ENCODE measurements at regions not wholly inside any gene's neighbourhood (a gene's known extent, or its start where the extent isn't known, plus 50 kb on each side); places are given as distances from the start of the nearest gene placed in this dataset.

DNA sequence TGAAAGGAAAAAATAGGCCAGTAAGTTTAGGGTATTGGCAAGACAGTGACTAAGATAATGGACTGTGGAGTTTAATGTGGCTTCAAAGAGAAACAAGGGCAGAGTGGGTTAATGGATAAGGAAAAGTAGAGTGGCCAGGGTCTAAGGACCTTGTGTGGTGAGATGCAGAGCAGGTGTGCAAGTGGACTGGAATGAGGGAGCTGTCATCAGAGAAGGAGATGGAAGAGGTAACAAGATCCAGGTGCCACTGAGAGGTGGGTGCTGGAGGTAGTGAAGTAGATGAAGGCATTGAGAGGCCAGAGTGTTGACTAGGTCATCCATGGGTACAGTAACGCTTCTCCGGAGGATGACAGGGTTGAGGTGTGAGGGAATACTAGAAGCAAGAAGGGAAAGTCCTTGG, 136.1 kb downstream of the QRSL1 start:
- Histone ChIP-seq H3K36me3 (ENCODE audit: insufficient read depth, low read length) (no peaks in the 10 kb centered on the region), H2AFZ (ENCODE audit: low read depth, low read length) (no peak overlapping the region), H3K9me3 (ENCODE audit: low read length) (no peaks in the 10 kb centered on the region), H3K4me1 (ENCODE audit: insufficient read depth, low read length) (no peaks in the 10 kb centered on the region), H3K4me3 (ENCODE audit: low read length) (no peak overlapping the region), H3K27me3 (ENCODE audit: insufficient read depth, low read length) (no peaks in the 10 kb centered on the region)

DNA sequence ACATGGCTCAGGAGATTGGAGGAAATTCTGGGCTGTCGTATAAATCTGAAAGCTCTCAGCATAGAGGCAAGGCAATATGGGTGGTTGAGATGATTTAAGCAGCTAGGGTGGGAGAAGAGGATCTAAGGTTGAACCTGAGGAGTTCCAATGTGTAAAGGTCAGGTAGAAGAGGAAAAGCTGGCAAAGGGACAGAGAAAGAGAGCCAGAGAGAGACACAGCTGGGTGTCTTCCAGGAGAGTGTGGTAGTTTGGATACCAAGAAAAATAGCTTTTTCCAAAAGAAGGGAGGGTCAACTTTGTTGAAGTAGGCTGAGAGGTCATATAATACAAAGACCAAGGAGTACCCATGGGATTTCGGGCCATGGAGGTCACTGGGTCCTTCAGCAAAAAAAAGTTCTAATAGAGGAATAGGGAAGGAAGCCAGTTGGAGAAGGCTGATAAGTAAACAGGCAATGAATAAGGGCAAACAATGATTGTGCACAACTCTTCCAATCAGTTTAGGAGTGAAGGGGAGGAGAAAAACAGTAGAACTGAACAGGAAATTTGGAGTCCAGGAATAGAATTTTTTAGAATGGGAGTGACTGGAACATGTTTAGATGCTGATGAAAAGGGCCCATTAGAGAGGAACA, 135.1 kb downstream of the QRSL1 start:
- Histone ChIP-seq H3K9me3 (ENCODE audit: low read length) (no peaks in the 10 kb centered on the region), H3K4me1 (ENCODE audit: insufficient read depth, low read length) (no peaks in the 10 kb centered on the region), H3K27me3 (ENCODE audit: insufficient read depth, low read length) (no peaks in the 10 kb centered on the region), H3K4me3 (ENCODE audit: low read length) (no peak overlapping the region), H3K36me3 (ENCODE audit: insufficient read depth, low read length) (no peaks in the 10 kb centered on the region), H2AFZ (ENCODE audit: low read depth, low read length) (no peak overlapping the region)

DNA sequence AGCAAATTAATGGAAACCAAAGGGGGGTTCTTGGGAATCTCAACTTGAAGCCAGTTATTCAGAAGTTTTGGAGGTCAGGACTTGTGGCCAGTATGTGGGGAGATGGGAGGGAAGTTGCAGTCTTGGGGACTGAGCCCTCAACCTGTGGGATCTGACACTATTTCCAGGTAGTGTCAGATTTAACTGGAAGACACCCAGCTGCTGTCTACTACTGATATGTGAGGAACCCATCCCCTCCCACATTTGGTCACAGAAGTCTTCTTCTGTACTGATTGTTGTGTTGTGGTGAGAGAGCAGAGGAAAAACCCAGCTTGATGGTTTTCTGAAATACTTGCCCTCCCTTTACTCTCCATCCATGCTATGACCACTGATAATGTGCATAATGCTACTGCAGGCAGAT, 134.0 kb downstream of the QRSL1 start:
- no peaks in the 10 kb centered on the region for H3K27me3 ChIP-seq (ENCODE audit: insufficient read depth, low read length)
- no peak overlapping the region for H3K4me3 ChIP-seq (ENCODE audit: low read length)
- H3K4me1 ChIP-seq (ENCODE audit: insufficient read depth, low read length), result no peaks in the 10 kb centered on the region
- no peaks in the 10 kb centered on the region for H3K9me3 ChIP-seq (ENCODE audit: low read length)
- H2AFZ ChIP-seq (ENCODE audit: low read depth, low read length), result no peak overlapping the region
- no peaks in the 10 kb centered on the region for H3K36me3 ChIP-seq (ENCODE audit: insufficient read depth, low read length)

DNA sequence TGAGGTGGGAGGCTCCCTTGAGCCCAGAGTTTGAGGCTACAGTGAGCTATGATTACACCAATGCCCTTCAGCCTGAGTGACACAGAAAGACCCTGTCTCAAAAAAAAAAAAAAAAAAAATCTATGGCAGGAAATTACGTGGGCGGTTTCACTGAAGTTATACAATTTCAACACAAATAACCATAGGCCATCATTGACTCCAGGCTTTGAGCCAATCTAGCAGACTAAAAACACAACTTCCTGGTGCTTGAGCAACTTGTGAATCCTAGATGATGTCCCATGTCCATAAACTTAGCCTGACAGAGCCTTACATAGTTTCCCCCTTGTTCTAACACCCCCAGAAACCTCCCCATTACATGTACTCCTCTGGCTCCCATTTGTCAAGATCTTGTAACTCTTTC, 131.8 kb downstream of the QRSL1 start:
- Histone ChIP-seq H3K27me3 (ENCODE audit: insufficient read depth, low read length) (no peaks in the 10 kb centered on the region), H3K36me3 (ENCODE audit: insufficient read depth, low read length) (no peaks in the 10 kb centered on the region)

DNA sequence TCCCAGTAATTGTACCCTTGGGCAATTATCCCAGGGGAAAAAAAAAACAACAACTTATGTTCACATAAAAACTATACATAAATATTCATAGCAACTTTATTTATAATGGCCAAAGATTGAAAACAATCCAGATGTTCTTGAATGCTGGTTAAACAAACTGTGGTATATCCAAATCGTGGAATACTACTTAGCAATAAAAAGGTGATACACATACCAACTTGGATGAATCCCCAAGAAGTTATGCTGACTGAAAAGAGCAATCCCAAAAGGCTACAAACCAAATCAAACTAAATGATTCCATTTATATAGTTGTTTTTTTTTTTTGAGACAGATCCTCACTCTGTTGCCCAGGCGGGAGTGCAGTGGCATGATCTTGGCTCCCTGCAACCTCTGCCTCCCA, 129.7 kb downstream of the QRSL1 start:
- Histone ChIP-seq H3K27me3 (ENCODE audit: insufficient read depth, low read length) (no peaks in the 10 kb centered on the region), H3K9me3 (ENCODE audit: low read length) (no peaks in the 10 kb centered on the region), H2AFZ (ENCODE audit: low read depth, low read length) (no peak overlapping the region), H3K36me3 (ENCODE audit: insufficient read depth, low read length) (no peaks in the 10 kb centered on the region), H3K4me3 (ENCODE audit: low read length) (no peak overlapping the region), H3K4me1 (ENCODE audit: insufficient read depth, low read length) (no peaks in the 10 kb centered on the region)

More for the DNA sequence above, 131.8 kb downstream of the QRSL1 start:
- Histone ChIP-seq H2AFZ (ENCODE audit: low read depth, low read length) (no peak overlapping the region), H3K4me1 (ENCODE audit: insufficient read depth, low read length) (no peaks in the 10 kb centered on the region), H3K9me3 (ENCODE audit: low read length) (no peaks in the 10 kb centered on the region), H3K4me3 (ENCODE audit: low read length) (no peak overlapping the region)

DNA sequence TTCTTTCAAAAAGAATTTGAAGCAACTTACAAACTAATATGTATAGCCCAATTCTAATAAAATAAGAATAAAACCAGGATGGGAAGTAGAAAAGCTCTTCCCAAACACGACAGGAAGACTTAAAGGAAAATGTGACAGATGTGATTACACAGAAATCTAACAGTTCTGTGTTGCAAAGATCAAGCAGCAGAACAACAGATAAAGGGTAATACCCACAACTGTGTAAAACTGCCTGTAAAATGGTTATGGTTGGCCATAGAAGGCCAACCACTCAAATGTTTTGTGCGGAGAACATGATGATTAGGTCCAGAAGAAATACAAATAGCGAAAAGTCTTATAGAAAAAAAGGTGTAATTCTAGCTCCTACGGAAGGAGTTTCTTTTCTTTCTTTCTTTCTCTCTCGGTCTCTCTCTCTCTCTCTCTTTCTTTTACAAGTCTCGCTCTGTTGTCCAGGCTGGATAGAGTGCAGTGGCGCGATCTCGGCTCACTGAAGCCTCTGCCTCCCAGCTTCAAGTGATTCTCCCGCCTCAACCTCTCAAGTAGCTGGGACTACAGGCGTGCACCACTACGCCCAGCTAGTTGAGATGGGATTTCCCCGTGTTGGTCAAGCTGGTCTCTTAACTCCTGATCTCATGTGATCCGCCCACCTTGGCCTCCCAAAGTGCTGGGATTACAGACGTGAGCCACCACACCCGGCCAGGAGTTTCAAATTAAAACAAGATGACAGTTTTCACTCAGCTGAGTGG, 128.5 kb downstream of the QRSL1 start:
- H3K36me3 ChIP-seq (ENCODE audit: insufficient read depth, low read length), result no peaks in the 10 kb centered on the region
- no peaks in the 10 kb centered on the region for H3K27me3 ChIP-seq (ENCODE audit: insufficient read depth, low read length)
- no peak overlapping the region for H2AFZ ChIP-seq (ENCODE audit: low read depth, low read length)
- no peaks in the 10 kb centered on the region for H3K4me1 ChIP-seq (ENCODE audit: insufficient read depth, low read length)
- H3K4me3 ChIP-seq (ENCODE audit: low read length), result no peak overlapping the region
- H3K9me3 ChIP-seq (ENCODE audit: low read length), result no peaks in the 10 kb centered on the region

DNA sequence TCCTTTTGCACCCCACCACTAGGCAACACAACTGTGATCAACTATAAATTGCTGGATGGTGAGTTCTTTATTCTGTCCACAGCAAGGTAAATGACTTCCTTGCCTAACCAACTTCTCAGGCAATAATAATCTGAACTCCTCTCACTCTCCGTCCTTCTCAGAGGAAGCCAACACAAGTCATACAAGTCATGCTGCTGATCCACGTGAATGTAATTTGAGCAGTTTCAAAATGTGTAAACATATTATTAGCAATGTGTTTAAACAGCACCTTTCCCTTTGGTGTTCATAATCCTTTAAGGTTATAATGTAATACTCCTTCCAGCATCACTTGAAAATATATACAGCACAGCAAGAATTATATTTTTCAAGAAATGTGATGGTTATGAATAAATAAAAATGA, 127.9 kb downstream of the QRSL1 start:
- H3K9me3 ChIP-seq (ENCODE audit: low read length), result no peaks in the 10 kb centered on the region
- H3K36me3 ChIP-seq (ENCODE audit: insufficient read depth, low read length), result no peaks in the 10 kb centered on the region
- H3K4me3 ChIP-seq (ENCODE audit: low read length), result no peak overlapping the region
- H3K27me3 ChIP-seq (ENCODE audit: insufficient read depth, low read length), result no peaks in the 10 kb centered on the region
- no peak overlapping the region for H2AFZ ChIP-seq (ENCODE audit: low read depth, low read length)
- H3K4me1 ChIP-seq (ENCODE audit: insufficient read depth, low read length), result no peaks in the 10 kb centered on the region

DNA sequence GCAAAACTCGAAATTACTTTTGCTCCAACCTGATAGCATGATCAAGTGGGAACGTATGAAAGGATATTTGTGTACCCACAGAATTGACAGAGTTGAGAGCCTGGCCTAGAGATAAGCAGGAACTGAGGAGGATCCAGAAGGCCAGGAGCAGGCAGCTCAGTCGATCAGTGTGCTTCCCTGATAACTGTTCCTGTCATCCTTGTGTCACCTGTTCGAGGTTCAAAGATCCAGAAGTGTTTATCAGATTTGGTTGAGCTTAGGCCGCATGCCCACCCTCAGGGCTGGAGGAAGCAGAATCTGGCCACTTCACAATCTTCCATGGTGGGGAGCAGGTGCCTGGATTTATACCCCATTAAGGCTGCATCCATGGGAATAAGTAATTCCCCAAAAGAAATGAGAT, 124.8 kb downstream of the QRSL1 start:
- Histone ChIP-seq H3K9me3 (ENCODE audit: low read length) (no peaks in the 10 kb centered on the region), H2AFZ (ENCODE audit: low read depth, low read length) (no peak overlapping the region), H3K4me3 (ENCODE audit: low read length) (no peak overlapping the region), H3K4me1 (ENCODE audit: insufficient read depth, low read length) (no peaks in the 10 kb centered on the region), H3K27me3 (ENCODE audit: insufficient read depth, low read length) (no peaks in the 10 kb centered on the region), H3K36me3 (ENCODE audit: insufficient read depth, low read length) (no peaks in the 10 kb centered on the region)

DNA sequence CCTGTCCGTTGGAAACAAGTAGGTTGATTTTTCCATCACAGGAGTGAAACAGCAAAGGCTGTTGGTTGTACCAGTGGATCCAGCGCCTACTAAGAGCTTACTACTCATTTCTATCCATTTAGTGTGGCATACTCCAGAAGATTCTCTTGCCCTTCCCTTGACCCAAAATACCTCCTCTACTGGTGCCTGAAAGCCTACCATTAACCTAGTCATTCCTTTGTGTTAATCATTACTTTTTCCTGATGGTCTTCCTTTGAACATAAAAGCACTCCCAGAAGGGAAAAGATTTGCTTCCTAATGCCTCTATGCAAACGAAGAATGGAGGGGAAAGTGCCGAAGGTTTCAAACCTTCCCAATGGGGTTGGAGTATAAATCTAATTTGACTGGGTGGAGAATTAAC, 123.3 kb downstream of the QRSL1 start:
- H3K4me3 ChIP-seq (ENCODE audit: low read length), result no peak overlapping the region
- no peak overlapping the region for H2AFZ ChIP-seq (ENCODE audit: low read depth, low read length)
- H3K27me3 ChIP-seq (ENCODE audit: insufficient read depth, low read length), result no peaks in the 10 kb centered on the region
- H3K4me1 ChIP-seq (ENCODE audit: insufficient read depth, low read length), result no peaks in the 10 kb centered on the region
- H3K36me3 ChIP-seq (ENCODE audit: insufficient read depth, low read length), result no peaks in the 10 kb centered on the region
- H3K9me3 ChIP-seq (ENCODE audit: low read length), result no peaks in the 10 kb centered on the region

DNA sequence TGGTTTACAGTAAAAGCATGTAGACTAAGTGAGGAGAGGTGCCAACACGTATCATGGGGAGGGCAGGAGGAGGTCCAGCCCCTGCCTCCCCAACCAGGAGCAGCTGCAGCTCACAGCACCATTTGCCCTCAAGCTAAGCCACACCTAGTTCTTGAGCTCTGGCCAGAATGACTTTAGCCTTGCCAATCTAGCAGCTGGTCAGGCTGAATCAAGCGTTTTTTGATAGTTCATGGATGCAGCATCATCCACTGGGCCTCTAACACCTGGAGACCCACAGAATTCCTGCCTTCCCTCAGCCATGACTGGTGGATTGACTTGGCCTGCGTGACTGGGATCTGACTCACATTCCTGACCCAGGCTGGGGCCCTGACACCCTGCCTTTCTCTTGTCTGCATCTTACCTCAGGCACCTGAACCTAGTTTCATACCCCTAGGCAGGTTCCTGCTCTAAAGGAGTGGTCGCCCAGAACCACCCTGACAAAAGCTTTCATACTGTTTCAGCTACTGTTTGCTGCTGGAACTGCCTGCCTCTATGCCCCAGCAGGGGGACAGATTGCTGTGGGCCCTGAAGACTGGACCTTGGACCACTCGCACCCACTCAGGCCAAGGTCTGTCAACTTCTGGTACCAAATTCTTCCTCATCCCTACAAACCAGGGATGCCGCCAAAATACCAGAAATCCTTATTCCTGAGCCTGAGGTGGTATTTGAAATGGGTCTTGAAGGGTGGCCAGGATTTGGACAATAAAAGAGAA, 122.3 kb downstream of the QRSL1 start:
- no peak overlapping the region for H2AFZ ChIP-seq (ENCODE audit: low read depth, low read length)
- H3K9me3 ChIP-seq (ENCODE audit: low read length), result no peaks in the 10 kb centered on the region
- H3K27me3 ChIP-seq (ENCODE audit: insufficient read depth, low read length), result no peaks in the 10 kb centered on the region
- no peak overlapping the region for H3K4me3 ChIP-seq (ENCODE audit: low read length)
- H3K36me3 ChIP-seq (ENCODE audit: insufficient read depth, low read length), result no peaks in the 10 kb centered on the region
- H3K4me1 ChIP-seq (ENCODE audit: insufficient read depth, low read length), result no peaks in the 10 kb centered on the region

DNA sequence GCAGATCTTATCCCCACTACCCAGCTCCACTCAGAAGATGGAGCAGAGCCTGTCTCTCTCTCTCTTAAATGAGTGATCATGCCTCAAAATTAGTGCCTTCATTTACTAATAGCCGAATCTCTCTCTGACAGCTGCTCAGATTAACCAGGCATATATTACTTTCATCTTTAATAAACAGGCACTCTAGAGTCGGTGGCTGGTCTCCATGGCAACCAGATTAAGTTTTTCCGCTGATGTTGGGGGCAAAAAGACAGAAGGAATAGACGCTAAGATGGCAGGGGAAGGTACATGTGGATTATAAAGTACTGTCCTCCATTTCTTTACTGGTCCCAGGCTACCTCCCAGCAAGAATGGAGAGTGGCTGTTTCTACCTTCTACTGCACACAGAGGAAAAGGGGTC, 121.6 kb downstream of the QRSL1 start:
- Histone ChIP-seq H3K4me3 (ENCODE audit: low read length) (no peak overlapping the region), H3K36me3 (ENCODE audit: insufficient read depth, low read length) (no peaks in the 10 kb centered on the region), H3K27me3 (ENCODE audit: insufficient read depth, low read length) (no peaks in the 10 kb centered on the region), H3K9me3 (ENCODE audit: low read length) (no peaks in the 10 kb centered on the region), H2AFZ (ENCODE audit: low read depth, low read length) (no peak overlapping the region), H3K4me1 (ENCODE audit: insufficient read depth, low read length) (no peaks in the 10 kb centered on the region)

DNA sequence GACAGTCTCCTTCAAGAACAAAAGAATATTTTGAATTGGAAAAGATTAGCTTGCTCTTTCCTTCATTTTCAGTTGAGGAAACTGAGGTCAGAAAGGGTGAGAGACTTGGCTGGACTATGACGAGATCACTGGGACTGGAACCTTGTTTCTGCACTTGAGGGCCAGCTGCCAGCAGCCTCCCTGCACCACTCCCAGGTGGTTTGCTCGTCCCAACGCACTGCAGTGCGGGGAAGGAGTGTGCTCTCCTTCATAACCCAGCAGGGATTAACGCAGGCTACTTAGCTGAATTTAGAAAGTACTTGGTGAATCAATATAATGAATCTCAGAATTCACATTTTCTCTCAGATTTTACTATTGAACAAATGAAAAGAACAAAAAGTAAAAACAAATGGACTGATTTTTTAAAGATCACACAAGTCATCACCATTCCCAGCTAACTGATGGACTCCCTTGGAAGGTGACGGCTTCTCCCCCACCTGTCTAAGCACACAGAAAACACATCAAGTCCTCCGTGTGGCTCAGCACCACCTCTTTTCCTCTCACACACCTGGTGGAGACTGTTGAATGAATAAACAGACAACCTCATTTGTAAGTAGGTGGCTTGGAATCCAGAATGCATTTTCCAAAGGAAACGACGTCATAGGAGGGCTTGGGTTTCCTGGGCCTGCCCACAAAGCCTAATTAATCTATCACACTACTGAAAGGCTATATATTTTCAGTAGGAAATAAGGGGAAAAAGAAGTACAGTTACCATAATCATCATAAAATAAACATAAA, 121.0 kb downstream of the QRSL1 start:
- no peak overlapping the region for H2AFZ ChIP-seq (ENCODE audit: low read depth, low read length)
- no peaks in the 10 kb centered on the region for H3K27me3 ChIP-seq (ENCODE audit: insufficient read depth, low read length)
- no peak overlapping the region for H3K4me3 ChIP-seq (ENCODE audit: low read length)
- H3K36me3 ChIP-seq (ENCODE audit: insufficient read depth, low read length), result no peaks in the 10 kb centered on the region
- no peaks in the 10 kb centered on the region for H3K9me3 ChIP-seq (ENCODE audit: low read length)
- no peaks in the 10 kb centered on the region for H3K4me1 ChIP-seq (ENCODE audit: insufficient read depth, low read length)

DNA sequence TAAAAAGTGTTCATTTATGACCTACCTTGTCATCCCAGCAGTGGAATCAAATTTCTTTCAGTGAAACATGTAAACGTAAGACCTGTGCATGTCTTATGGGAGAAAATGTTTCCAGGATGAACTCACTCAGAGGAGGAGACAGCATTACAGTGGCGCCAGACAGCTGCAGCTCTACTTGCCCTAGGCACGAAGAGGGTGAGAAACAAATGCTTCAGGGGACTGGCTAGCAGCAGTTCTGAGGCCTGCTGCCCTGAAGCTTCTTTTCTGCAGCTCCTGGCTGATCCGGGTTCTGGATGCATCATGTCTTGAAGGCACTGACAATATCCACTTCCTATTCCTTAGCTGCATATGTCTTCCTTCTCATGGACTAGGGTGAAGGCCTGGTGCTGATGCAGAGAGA, 120.2 kb downstream of the QRSL1 start:
- Histone ChIP-seq H3K27me3 (ENCODE audit: insufficient read depth, low read length) (no peaks in the 10 kb centered on the region), H3K9me3 (ENCODE audit: low read length) (no peaks in the 10 kb centered on the region), H3K4me1 (ENCODE audit: insufficient read depth, low read length) (no peaks in the 10 kb centered on the region), H2AFZ (ENCODE audit: low read depth, low read length) (no peak overlapping the region), H3K4me3 (ENCODE audit: low read length) (no peak overlapping the region), H3K36me3 (ENCODE audit: insufficient read depth, low read length) (no peaks in the 10 kb centered on the region)
